Neural cell (in vitro differentiated cells): ENCODE measurements at regions not wholly inside any gene's neighbourhood (a gene's known extent, or its start where the extent isn't known, plus 50 kb on each side); places are given as distances from the start of the nearest gene placed in this dataset.

Source experiments
- H2AFZ ChIP-seq: fragments of 200-600, 300-800 bp; sonication (generic), shearing (Covaris generic); 2 replicates; pipeline ENCODE4 v1.6.0; 2014; ENCODE audit warnings: low read depth, mild to moderate bottlenecking, antibody characterized with exemption, low read length, moderate library complexity
- H3F3A ChIP-seq: fragments of 200-600 bp; shearing (Covaris generic); 2 replicates; pipeline ENCODE4 v1.6.1; 2016; ENCODE audit warnings: mild to moderate bottlenecking, moderate library complexity, mixed read lengths, antibody characterized with exemption, low read length; ENCODE audit not compliant: insufficient read depth, poor library complexity, severe bottlenecking
- H3K27ac ChIP-seq: fragments of 200-600, 300-800 bp; sonication (generic), shearing (Covaris generic); 2 replicates; pipeline ENCODE4 v1.5.1; 2014; ENCODE audit warnings: mild to moderate bottlenecking, low read length, moderate library complexity
- H3K27me3 ChIP-seq: fragments of 300-800, 200-600 bp; sonication (generic), shearing (Covaris generic); 2 replicates; pipeline ENCODE4 v1.6.0; 2014; ENCODE audit warnings: mild to moderate bottlenecking, low read depth, low read length, moderate library complexity; ENCODE audit not compliant: insufficient read depth
- H3K36me3 ChIP-seq: fragments of 300-800, 200-600 bp; sonication (generic), shearing (Covaris generic); 2 replicates; pipeline ENCODE4 v1.5.1; 2014; ENCODE audit warnings: mild to moderate bottlenecking, antibody characterized with exemption, low read length, moderate library complexity; ENCODE audit not compliant: insufficient read depth
- H3K4me2 ChIP-seq: fragments of 300-800, 200-600 bp; sonication (generic), shearing (Covaris generic); 2 replicates; pipeline ENCODE4 v1.6.0; 2014; ENCODE audit warnings: mild to moderate bottlenecking, low read length
- H3K4me3 ChIP-seq: fragments of 300-800, 200-600 bp; sonication (generic), shearing (Covaris generic); 2 replicates; pipeline ENCODE4 v1.5.1; 2014; ENCODE audit warnings: mild to moderate bottlenecking, low read length, moderate library complexity
- H3K79me2 ChIP-seq: fragments of 200-600 bp; shearing (Covaris generic); replicated peaks from 2 replicates; pipeline ENCODE4 v1.6.0; 2014; ENCODE audit warnings: mild to moderate bottlenecking, low read length, moderate library complexity; ENCODE audit not compliant: insufficient read depth
- H3K9ac ChIP-seq: fragments of 300-800, 200-600 bp; sonication (generic), shearing (Covaris generic); 2 replicates; pipeline ENCODE4 v1.6.1; 2016; ENCODE audit warnings: mild to moderate bottlenecking, low read length, mixed read lengths
- H3K9me2 ChIP-seq: fragments of 200-600 bp; shearing (Covaris generic); 2 replicates; pipeline ENCODE4 v1.6.1; 2016; ENCODE audit warnings: mild to moderate bottlenecking, low read length, mixed read lengths; ENCODE audit not compliant: insufficient read depth
- H3K9me3 ChIP-seq: fragments of 200-600, 300-800 bp; sonication (generic), shearing (Covaris generic); 2 replicates; pipeline ENCODE4 v1.6.1; 2016; ENCODE audit warnings: mild to moderate bottlenecking, mixed run types, low read length, moderate library complexity, mixed read lengths
- H4K20me1 ChIP-seq: fragments of 200-600 bp; shearing (Covaris generic); 2 replicates; pipeline ENCODE4 v1.6.1; 2016; ENCODE audit warnings: mild to moderate bottlenecking, mixed run types; ENCODE audit not compliant: insufficient read depth
- CTCF ChIP-seq: fragments of 450-650 bp; IDR thresholded peaks from 2 replicates; pipeline ENCODE4 v1.5.1; 2014; ENCODE audit warnings: antibody characterized with exemption, mild to moderate bottlenecking, moderate library complexity; ENCODE audit not compliant: poor library complexity, severe bottlenecking
- EP300 ChIP-seq: fragments of 450-650 bp; conservative IDR thresholded peaks from 2 replicates; pipeline ENCODE4 v1.6.1; 2014; ENCODE audit warnings: antibody characterized with exemption, mild to moderate bottlenecking, moderate library complexity; ENCODE audit not compliant: poor library complexity, severe bottlenecking
- EZH2 ChIP-seq: fragments of 200-600, 300-800 bp; shearing (Covaris generic), sonication (generic); IDR thresholded peaks from 2 replicates; pipeline ENCODE4 v1.6.1; 2014; ENCODE audit warnings: antibody characterized with exemption, low read length, borderline replicate concordance, mild to moderate bottlenecking; ENCODE audit not compliant: insufficient read depth, poor library complexity, severe bottlenecking
- MXI1 ChIP-seq: fragments of 450-650 bp; conservative IDR thresholded peaks from 2 replicates; pipeline ENCODE4 v1.6.1; 2014; ENCODE audit warnings: antibody characterized with exemption, mild to moderate bottlenecking; ENCODE audit not compliant: poor library complexity, severe bottlenecking
- POLR2AphosphoS5 ChIP-seq: IDR thresholded peaks from 2 replicates; pipeline ENCODE4 v1.6.1; 2012
- RAD21 ChIP-seq: fragments of 450-650 bp; conservative IDR thresholded peaks from 2 replicates; pipeline ENCODE4 v1.6.1; 2014; ENCODE audit warnings: antibody characterized with exemption, mild to moderate bottlenecking, moderate library complexity
- SMC3 ChIP-seq: fragments of 450-650 bp; conservative IDR thresholded peaks from 2 replicates; pipeline ENCODE4 v1.6.1; 2014; ENCODE audit warnings: antibody characterized with exemption, mild to moderate bottlenecking, moderate library complexity; ENCODE audit not compliant: poor library complexity
- TAF1 ChIP-seq: IDR thresholded peaks from 2 replicates; pipeline ENCODE4 v1.6.1; 2012; ENCODE audit warnings: low read depth
- TF ChIP-seq, protein P1 (sequence below): IDR thresholded peaks from 2 replicates; pipeline ENCODE4 v1.6.1; 2012; ENCODE audit warnings: borderline replicate concordance

DNA sequence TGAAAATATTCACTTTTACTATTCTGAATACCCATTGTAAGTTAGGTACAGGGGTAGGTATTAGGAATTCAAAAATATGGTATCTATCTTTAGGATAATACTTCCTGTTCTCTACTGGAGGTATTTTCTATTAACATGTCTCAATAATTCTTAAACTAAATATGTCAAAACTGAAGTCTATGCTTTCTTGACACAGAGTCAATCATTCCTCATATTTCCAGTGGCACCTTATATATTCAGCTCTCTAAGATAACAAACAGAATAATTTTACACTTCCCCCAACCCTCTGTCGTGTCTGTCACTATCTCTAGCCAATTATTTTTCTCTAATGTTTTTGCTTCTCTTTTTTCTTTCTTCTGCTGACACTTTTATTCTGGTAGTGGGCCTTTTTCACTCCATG, 138.9 kb downstream of the TMEM26 start:
- H3K27me3 ChIP-seq: no peaks in the 10 kb centered on the region
- H2AFZ ChIP-seq: no peak overlapping the region
- H3K4me3 ChIP-seq: no peak overlapping the region
- H3K9me3 ChIP-seq: no peaks in the 10 kb centered on the region
- no peak overlapping the region for H3K9ac ChIP-seq
- no peaks in the 10 kb centered on the region for H3K79me2 ChIP-seq
- no peaks in the 10 kb centered on the region for H3K9me2 ChIP-seq
- H3K4me2 ChIP-seq: no peak overlapping the region
- TF ChIP-seq EP300 (peak; percentile 94), SMC3 (no peak), POLR2AphosphoS5 (peak; percentile 70), RAD21 (no peak)
- no peaks in the 10 kb centered on the region for H3F3A ChIP-seq
- no peak overlapping the region for H3K27ac ChIP-seq
- H3K36me3 ChIP-seq: no peaks in the 10 kb centered on the region
- H4K20me1 ChIP-seq: no peaks in the 10 kb centered on the region

DNA sequence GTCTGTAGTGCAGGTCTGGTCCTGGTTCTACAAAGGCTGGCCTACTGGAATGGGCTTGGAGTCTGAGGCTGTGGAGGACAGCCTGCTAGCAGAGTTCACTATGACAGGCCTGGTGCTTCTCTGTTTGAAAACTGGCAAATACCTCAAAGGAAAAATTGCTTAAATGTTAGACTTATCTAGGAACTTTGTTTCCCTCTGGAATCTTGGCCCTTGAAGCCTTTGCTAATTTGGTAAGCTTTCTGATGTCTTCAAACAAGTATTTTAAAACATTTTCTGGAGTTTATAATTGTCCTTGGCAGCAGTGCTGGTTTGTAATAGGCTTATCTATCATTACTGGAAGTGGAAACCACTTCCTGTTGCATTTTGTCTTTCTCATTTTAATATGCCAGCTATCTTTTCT, 139.7 kb downstream of the TMEM26 start:
- no peak overlapping the region for H3K9ac ChIP-seq
- H3K27ac ChIP-seq: no peak overlapping the region
- H3K27me3 ChIP-seq: no peaks in the 10 kb centered on the region
- no peaks in the 10 kb centered on the region for H3K36me3 ChIP-seq
- H3K9me3 ChIP-seq: no peaks in the 10 kb centered on the region
- TF ChIP-seq MXI1: no peak
- TF ChIP-seq EZH2: no peak
- TF ChIP-seq SMC3: no peak
- TF ChIP-seq RAD21: no peak
- TF ChIP-seq, protein P1, sequence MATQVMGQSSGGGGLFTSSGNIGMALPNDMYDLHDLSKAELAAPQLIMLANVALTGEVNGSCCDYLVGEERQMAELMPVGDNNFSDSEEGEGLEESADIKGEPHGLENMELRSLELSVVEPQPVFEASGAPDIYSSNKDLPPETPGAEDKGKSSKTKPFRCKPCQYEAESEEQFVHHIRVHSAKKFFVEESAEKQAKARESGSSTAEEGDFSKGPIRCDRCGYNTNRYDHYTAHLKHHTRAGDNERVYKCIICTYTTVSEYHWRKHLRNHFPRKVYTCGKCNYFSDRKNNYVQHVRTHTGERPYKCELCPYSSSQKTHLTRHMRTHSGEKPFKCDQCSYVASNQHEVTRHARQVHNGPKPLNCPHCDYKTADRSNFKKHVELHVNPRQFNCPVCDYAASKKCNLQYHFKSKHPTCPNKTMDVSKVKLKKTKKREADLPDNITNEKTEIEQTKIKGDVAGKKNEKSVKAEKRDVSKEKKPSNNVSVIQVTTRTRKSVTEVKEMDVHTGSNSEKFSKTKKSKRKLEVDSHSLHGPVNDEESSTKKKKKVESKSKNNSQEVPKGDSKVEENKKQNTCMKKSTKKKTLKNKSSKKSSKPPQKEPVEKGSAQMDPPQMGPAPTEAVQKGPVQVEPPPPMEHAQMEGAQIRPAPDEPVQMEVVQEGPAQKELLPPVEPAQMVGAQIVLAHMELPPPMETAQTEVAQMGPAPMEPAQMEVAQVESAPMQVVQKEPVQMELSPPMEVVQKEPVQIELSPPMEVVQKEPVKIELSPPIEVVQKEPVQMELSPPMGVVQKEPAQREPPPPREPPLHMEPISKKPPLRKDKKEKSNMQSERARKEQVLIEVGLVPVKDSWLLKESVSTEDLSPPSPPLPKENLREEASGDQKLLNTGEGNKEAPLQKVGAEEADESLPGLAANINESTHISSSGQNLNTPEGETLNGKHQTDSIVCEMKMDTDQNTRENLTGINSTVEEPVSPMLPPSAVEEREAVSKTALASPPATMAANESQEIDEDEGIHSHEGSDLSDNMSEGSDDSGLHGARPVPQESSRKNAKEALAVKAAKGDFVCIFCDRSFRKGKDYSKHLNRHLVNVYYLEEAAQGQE: no peak
- no peak for TF ChIP-seq TAF1
- TF ChIP-seq EP300: no peak
- TF ChIP-seq POLR2AphosphoS5: no peak
- TF ChIP-seq CTCF: no peak
- H3K9me2 ChIP-seq: no peaks in the 10 kb centered on the region
- no peaks in the 10 kb centered on the region for H4K20me1 ChIP-seq
- no peaks in the 10 kb centered on the region for H3K79me2 ChIP-seq
- H2AFZ ChIP-seq: no peak overlapping the region
- no peak overlapping the region for H3K4me3 ChIP-seq
- H3K4me2 ChIP-seq: no peak overlapping the region
- H3F3A ChIP-seq: no peaks in the 10 kb centered on the region

GRCh38 chr10:61304746-61305145, 148.4 kb downstream of the TMEM26 start:
- TF ChIP-seq EP300 (no peak), CTCF (no peak), RAD21 (no peak), POLR2AphosphoS5 (no peak), MXI1 (no peak), TAF1 (no peak), SMC3 (no peak), EZH2 (no peak)
- TF ChIP-seq, protein P1: no peak
- Histone ChIP-seq H3K36me3 (no peaks in the 10 kb centered on the region), H3K4me3 (no peak overlapping the region), H3K27ac (no peak overlapping the region), H3K4me2 (no peak overlapping the region), H3K9me2 (no peaks in the 10 kb centered on the region), H2AFZ (no peak overlapping the region), H4K20me1 (no peaks in the 10 kb centered on the region), H3F3A (no peaks in the 10 kb centered on the region), H3K79me2 (no peaks in the 10 kb centered on the region), H3K9ac (no peak overlapping the region), H3K27me3 (no peaks in the 10 kb centered on the region), H3K9me3 (no peaks in the 10 kb centered on the region)
